ENCODE measurements at regions not wholly inside any gene's neighbourhood (a gene's known extent, or its start where the extent isn't known, plus 50 kb on each side); places are given as distances from the start of the nearest gene placed in this dataset.

GRCh38 chr9:101860920-101861319 is 122.5 kb upstream of the GRIN3A start:
- TF ChIP-seq POLR2AphosphoS5 (IDR thresholded peaks at IDR 0.05; ENCODE audit: borderline replicate concordance, low read depth, low read length) = no peak
- TF ChIP-seq EZH2 (IDR thresholded peaks at IDR 0.05) = no peak
- TF ChIP-seq FOXP2 (optimal IDR thresholded peaks at IDR 0.05; ENCODE audit: control extremely low read depth, extremely low read length, insufficient read depth) = no peak

Data from SK-N-MC (cell line).